ENCODE measurements at regions not wholly inside any gene's neighbourhood (a gene's known extent, or its start where the extent isn't known, plus 50 kb on each side); places are given as distances from the start of the nearest gene placed in this dataset.

DNA sequence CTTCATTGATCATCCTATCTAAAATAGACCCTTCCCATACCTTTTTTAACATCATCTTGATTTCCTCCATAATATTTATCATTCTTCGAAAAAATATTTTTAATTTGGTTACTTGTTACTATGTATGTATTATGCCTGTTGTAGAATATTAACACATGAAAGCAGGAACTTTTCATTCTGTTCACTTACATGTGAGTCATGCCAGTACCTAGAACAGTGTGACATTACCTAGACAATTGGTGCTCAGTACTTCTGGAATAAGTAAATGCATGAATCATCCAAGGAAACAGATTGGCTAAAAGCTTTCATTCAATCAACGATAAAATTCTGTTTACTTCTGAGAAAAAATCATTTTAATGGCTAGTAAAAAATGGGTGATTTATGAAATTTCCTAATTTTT lies 76.4 kb downstream of the CXXC4 start:
- no peak for DNase-seq

DNA sequence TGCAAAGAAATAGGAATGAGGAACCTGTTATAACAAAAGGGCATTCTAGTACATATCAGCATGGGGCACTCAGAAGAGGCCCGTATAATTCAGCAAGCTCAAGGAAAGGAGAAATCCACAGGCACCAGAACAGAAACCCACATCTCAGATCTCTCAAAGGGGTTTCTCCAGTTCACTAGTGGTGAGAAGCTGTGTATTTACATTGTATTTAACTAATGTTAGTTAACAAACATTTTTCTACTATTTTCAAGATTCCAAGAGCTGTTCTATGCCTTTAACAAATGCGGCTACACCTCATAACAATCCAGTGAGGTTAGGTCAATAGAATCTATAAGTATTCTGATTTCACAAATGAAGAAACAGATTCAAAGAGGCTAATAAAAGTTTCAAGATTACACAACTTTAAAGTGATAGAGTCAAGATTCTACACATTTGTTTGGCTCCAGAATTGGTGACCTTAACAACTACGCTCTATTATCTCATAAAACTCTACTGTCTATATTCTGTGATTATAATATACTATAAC lies 77.3 kb downstream of the CXXC4 start:
- no peak for DNase-seq

DNA sequence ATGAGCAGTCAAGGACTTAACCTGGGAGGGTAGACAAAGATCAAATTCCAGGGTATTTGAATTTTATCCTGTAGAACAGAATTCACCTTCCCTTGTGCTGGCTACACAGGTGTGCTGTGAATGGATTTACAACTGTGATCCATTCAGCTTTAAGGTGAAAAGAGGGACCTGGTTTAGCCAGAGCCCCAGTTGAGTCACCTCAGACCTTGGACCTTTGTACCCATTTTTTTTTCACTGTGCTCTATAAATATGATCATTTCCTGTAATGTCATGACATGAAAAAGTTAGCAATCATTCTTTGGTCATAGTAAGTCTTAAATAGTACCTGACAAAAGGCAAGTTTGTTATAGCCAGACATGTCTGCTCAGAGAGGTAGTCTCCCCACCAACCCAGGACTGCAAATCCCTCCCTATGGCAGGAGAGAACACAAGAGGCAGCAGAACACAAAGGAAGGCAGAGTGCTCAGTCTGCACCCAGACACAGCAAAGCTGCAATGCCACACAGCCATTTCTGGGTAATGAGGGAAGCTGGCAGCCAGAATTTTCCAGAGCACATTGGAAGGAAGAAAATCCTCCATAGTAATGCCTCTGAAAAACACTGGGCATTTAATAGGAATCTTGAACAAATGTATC lies 77.9 kb downstream of the CXXC4 start:
- no peak for DNase-seq

DNA sequence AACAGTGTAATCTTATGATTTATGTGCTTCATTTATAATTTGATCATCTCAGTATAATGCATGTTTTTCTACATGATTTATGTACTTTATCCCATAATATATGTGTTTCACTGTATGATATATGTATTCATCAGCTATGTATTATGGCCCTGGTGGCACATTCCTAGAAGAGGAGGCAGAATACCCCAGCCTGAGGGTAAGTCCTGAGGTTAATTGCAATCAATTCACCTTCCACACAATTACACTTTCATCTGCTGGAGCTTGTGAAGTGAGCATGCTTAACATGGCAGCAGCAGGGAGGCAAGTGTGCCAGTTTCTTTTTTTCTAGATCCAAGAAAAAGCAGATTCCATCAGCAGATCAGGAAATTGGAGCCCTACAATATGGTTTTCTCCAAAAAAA lies 81.2 kb downstream of the CXXC4 start:
- no peak for DNase-seq

DNA sequence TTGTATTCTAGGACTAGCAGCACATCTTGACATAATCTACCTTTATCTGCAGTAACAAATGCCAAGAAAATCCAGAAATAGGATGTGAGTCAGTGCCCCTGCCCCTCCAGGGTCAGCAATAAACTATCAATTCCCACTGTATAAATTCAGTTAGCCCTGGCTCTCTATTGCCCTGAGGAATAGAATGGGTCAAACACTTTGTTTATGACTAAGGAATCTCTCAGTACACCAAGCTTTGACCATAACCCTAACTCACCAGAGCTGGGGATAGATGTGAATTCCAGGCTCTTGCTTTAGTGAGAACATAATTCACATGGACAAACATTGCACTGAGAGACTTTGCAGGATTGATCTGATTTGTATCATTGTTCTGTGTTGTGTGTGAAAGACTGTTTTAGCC lies 82.3 kb downstream of the CXXC4 start:
- DNase-seq = no peak

DNA sequence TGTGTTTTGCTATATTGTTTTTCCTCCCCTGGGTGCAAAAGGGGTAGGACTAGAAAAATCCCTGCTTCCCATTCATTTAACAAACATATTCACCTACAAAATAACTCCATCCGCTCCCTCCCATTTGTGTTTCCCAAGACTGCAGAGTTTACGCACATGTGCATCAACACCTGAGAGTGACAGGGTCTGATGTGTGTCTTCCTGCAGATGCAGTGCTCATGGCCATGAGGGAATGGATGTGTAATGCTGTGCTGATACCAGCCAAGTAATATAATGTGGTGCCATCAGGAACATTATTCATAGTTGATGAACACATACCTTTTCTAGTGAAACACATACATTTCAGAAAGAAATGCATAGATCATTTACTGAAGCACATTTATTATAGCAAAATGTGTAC lies 83.2 kb downstream of the CXXC4 start:
- no peak for DNase-seq

DNA sequence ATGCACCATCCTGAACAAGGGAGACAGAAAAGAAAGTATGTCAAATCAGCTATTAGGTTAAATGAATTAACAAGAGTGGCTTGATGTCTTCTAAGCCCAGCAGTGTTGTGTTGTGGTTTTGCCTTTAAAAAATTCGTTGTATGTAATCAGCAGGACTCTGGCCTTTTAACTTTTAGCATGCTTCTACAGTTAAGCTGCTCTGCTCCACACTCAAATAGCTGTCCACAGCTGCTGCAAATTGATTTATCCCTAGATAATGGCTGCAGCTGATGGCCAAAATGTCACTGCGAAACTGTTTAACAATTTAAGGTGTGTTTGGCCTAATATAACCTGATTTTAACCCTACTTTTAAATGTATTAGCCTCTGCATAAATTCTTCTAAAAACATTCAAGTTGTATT lies 85.8 kb downstream of the CXXC4 start:
- no peak for DNase-seq

DNA sequence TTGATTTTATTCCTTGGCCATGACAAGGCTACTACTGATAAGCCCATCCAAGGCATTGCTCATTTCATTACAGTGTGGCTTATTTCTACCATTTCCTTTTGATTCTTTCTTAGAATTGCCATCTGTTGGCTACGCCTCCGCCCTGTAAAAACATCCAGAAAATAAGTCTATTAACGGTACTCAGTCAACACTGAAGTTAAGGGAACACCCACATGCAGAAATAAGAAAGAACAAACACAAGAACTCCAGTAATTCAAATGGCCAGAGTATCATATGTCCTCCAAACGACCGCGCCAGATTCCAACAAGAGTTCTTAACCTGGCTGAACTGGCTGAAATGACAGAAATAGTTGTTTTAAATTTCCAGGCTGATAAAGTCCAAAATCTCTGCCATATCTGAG lies 90.3 kb downstream of the CXXC4 start:
- DNase-seq = no peak

DNA sequence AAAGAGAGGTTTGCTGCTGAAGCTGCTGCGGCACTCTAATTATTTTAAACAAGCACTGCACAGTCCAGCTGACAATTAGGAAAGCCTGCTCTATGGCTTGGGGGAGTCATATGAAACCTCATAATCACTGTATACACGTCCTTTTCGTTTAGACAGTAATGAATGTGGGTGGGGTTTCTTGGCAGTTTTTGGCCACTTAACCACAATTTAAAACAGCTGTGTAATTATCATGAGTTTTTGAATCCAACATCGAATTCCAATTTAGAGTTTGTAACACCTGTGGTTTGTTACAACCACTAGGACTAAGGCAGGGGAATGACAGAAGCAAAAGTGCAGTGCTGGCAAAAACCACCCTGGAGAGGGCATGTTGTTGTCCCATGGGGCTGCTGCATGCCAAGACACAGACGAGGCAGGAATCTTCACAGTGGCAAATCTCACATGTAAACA lies 99.5 kb downstream of the CXXC4 start:
- peak; percentile 44 for DNase-seq

DNA sequence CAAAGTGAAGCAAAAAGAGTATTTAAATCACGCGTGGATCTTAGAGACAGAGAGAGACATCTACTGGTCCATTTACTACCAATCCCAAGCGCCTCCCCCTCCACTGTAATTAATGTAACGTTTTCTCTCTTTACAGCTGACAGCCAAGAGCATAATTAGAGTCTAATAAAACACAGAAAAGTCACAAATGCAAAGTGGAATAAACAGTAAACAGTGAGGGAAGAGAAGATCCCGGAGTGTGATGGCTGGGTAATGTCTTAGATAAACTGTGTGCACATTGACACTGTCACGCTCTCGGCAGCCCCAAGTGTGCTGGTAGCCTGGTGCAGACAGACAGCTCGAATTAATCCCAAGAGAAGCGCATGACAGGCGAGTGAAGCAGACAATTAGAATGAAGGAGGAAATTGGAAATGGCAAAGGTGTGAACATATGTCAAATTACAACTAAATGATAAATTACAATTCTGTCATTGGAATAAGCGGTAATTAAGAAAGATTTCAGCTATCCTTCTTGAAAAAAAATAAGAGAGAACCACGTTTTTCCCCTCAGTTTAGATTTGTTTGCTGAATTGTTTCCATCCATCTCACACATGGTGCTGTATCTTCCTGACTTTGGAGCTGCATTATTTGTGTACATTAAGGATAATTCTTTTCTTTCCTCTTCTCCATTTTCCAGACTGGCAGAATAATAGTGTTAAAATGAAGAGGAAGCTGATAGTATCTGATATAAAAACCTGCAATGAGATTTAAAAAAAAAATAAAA lies 100.1 kb downstream of the CXXC4 start:
- no peak for DNase-seq

DNA sequence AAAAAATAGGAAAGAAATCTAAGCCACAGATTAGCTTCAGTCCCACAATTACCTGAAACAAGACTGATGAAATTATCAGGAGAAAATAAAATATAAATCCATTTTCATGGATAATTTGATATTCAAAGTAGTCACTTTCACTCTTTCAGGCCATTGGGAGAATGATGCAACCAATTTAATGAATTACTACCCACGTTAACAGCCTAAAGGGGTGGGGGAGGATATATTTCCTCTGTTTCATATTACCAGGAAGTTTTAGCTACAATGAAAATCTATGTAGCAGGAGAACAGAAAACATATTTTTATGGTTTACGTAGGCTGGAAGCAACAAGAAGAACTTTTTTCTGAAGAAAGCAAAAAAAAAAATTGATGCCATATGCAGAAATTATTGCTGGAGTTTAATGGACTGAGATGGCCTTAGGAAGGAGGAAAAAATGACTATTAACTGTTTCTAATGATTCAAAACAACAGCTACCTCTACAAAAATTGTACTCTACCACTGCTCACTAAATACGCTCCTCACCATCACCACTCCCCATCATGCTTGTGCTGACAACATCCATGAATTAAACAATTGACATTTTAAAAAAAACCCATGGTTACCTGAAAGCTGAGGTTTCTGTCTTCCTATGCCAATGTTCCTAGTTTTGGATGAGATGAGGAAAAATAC lies 100.9 kb downstream of the CXXC4 start:
- peak; percentile 4 for DNase-seq

DNA sequence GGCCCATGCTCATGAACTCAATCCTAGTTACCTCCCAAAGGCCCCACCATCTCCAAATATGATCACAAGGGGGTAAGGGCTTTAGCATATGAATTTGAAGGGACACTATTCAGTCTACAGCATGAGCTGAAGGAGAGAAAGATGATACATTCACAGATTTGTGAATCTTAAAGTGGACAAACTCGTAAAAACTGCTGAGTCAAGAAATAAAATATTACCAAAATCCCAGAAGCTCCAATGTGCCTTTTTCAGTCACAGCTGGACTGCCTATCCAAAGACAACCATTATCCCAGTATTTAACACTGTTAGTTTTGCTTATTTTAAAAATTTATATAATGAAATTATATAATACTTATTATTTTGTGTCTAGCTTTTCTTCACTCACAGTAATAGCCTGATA lies 109.0 kb downstream of the CXXC4 start:
- DNase-seq = no peak

DNA sequence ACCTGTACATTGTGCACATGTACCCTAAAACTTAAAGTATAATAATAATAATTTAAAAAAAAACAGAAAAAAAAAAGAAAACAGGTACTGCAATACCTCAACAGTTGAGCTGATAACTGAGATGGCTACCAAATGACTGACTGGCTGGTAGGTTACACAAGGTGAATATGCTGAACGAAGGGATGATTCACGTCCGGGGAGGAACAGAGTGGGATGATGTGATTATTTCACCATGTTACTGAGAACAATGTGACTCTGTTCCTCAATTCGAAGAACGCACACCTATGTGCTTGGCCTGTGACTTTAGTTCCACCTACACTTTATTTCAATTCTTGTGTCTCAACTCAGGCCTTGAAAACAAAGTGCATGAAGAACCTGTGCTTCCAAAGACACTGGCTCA lies 111.7 kb downstream of the CXXC4 start:
- DNase-seq = no peak

DNA sequence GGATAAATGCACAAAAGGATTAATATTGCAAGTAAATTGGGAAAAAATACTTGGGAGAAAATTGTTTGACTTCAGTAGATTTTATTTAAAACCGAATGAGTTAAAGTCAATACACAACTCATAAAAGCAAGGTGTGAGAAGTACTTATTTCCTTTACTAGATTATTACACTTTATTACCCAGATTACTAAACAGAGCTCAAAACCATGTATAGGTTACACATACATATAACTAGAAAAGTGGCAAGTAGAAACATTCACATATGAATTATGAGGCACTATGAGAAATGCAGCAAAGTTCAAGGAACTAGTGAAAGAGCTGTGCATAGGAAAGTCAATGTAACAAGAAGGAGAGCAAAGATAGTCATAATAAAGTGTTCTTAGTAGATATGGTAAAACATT lies 113.0 kb downstream of the CXXC4 start:
- DNase-seq = no peak

DNA sequence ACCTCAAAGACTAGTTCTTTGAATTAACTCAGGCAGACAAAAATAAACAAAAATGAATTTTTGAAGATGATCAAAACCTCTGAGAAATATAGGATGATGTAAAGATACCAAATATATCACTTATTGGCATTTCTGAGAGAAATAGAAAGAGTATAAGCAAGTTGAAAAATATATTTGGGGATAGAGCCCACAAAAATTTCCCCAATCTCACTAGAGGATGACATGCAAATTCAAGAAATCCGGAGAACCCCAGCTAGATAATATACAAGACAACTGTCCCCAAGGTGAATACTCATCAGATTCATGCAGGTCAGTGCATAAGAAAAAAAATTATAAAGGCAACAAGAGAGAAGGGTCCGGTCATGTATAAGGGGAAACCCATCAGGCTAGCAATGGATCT lies 129.1 kb downstream of the CXXC4 start:
- no peak for DNase-seq

DNA sequence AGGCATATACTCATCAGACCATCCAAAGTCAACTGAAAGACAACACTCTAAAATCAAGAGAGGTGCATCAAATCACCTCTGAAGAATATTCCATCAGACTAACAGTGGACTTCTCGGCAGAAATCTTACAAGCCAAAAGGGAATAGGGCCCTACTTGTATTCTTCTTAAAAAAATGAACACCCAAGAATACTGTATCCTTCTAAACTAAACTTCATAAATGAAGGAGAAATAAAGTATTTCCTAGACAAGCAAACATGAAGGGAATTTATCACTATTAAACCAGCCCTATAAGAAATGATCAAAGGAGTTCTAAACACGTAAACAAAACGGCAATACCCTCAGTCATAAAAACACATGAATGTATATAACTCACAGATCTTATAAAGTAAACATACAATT lies 141.2 kb downstream of the CXXC4 start:
- no peak for DNase-seq

DNA sequence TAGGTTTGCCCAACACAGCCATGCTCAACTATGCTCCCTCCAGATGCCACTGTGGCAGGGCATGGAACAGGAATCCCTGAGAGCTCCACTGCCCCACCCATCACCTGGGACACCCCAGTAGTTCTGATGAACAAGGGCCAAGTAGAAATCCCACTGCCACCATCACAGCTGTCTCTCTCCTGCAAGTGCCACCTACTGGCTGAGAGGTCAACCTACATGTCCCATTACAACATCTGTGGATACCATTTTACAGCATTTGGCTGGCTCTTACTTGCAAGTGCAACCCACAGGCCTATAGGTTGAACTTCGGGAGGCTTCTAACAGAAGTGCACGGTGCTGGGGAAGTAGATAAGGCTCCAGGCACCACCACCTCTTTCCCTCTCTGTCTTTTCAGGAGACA lies 142.5 kb downstream of the CXXC4 start:
- DNase-seq = no peak

DNA sequence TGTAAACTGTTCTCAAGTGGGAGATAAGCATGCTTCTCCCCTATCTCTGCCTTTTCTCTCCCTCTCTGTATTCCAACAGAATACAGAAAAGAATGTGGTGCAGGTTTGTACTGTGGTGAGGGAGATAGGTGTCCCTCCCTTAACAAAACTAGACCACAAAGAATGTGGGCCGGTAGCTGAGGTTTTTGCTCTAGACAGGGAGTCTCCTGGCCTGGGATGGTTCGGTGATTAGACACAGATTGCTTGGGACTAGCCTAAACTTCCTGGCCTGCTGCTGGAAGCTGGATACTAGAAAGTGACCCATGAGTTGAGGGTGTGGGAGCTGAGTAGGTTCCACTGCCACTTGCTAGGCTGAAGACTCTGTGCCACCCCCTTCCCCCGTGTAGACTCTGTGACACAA lies 143.0 kb downstream of the CXXC4 start:
- DNase-seq = no peak

DNA sequence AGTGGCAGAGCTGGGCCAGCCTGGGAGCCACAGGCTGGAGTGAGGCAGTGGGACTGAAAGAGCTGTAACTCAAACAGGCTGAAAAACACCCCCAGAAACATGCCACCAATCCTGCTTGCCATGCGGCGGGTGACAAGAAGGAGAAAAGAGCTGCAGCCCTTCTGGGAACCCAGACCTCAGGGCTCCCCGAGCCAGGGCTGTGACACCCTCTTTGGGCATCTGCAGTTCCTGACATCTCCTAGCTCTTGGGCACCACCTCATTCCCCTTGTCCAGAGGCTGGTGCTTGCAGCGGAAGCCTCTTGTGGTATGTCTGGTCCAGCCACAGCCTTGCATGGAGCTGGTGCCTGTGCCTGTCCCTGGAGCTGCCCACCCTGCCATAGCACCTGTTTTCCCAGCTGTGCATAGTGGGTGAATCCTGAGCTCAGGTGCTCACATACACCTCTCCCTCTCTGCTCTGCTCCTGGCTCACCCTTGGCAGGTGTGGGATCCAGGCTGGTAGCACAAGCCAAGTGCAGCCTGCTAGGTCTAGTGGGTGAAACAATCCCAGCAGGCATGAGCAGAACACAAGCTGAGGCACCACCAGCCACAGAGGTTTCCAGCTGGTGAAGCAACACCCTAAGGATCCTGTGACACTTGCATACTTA lies 149.0 kb downstream of the CXXC4 start:
- no peak for DNase-seq

DNA sequence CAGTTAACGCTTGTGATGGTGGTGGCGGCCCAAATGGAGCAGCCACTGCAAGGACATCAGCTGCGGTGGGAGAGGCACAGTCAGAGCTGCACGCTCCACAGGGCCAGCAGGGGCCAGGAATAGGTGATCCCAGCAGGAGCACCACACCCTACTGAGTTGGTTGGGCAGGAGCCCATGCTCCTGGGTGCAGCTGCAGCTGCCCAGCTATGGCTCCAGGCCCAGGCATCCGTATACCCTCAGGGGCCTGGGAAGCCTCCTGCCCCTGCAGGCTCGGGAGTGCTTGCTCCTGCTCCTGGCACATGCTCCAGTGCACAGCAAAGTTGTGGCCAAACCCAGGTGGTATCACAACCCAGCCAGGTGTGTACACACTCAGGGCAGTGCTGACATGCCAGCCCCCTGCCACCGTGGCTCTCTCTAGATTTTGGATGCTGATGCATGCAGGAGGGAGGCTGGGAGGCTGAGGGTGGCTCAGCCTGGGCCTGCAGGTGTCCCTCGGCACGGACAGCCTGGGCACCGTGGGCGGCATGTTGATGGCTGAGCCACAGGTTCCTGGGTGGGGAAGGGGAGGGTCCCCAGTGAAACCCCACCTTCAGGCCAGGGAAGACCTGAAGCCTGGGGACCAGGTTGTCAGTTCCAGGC lies 150.2 kb downstream of the CXXC4 start:
- no peak for DNase-seq

DNA sequence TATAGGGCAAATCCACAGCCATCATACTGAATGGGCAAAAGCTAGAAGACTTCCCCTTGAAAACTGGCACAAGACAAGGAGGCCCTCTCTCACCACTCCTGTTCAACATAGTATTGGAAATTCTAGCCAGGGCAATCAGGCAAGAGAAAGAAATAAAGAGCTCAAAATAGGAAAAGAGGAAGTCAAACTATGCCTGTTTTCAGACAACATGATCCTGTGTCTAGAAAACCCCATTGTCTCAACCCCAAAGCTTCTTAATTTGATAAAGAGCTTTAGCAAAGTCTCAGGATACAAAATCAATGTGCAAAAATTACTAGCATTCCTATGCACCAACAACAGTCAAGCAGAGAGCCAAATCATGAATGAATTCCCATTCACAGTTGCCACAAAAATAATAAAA lies 160.3 kb downstream of the CXXC4 start:
- no peak for DNase-seq

DNA sequence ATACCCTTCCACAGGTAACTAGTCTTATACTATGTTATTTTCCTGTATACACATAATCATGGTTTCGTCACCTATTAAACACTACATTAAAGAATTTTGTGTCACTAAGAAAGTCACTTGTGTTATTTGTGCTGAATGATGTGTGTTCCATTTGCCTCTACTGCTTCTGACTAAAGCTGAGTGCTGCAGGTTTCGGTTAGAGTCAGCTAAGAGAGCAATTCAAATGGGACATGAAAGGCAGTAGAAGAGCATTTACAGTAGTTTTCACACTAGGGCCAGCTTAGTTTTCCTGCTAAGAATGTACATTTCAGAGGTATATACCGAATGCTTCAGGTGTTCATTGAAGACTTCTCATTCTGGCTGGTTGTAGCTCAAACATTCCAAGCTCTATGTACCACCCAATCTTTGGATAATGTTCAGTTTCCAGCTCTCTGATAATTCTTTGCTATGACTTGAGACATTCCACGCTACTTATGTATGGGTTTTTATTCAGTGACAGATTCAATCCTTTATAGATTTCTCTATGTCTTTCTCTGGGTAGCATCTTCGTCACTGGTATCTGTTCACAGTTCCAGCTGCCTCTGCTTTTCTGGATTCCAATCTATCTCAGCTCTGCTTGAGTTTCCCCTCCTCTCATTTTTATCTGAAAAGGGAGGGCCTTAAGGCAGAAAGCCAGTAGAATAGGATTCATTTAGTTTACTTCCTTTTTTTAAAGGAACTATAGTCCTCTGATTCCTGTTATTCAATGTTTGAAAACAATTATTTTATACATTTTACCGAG lies 164.4 kb downstream of the CXXC4 start:
- no peak for DNase-seq

All from fibroblast of upper back skin (primary cell).